RWPE2 (cell line): ENCODE measurements at regions not wholly inside any gene's neighbourhood (a gene's known extent, or its start where the extent isn't known, plus 50 kb on each side); places are given as distances from the start of the nearest gene placed in this dataset.

Source experiments
- ATAC-seq: fragments of 200-7000 bp; cut with Tn5 transposase; 3 replicates; pipeline ENCODE4 v1.9.1; 2021; ENCODE audit warnings: low read depth
- DNase-seq: peaks from one replicate; pipeline ENCODE4 v3.0.0-alpha.2; 2020; ENCODE audit warnings: low spot score
- H3K27ac ChIP-seq: fragments of 450-650 bp; 2 replicates; pipeline ENCODE4 v1.5.1; 2017; ENCODE audit warnings: mild to moderate bottlenecking; ENCODE audit not compliant: poor library complexity, severe bottlenecking
- H3K27me3 ChIP-seq: fragments of 250-450 bp; sonication (Bioruptor Pico); 2 replicates; pipeline ENCODE4 v1.5.1; 2021; ENCODE audit warnings: mild to moderate bottlenecking, moderate library complexity; ENCODE audit not compliant: insufficient read depth, poor library complexity, severe bottlenecking
- H3K36me3 ChIP-seq: fragments of 250-450 bp; sonication (Bioruptor Pico); 2 replicates; pipeline ENCODE4 v1.5.1; 2020; ENCODE audit warnings: low read depth, mild to moderate bottlenecking, moderate library complexity
- H3K4me1 ChIP-seq: fragments of 250-450 bp; sonication (Bioruptor Pico); 2 replicates; pipeline ENCODE4 v1.5.1; 2021; ENCODE audit warnings: mild to moderate bottlenecking, moderate library complexity; ENCODE audit not compliant: insufficient read depth, poor library complexity, severe bottlenecking
- H3K4me3 ChIP-seq: fragments of 250-450 bp; sonication (Bioruptor Pico); 2 replicates; pipeline ENCODE4 v1.5.1; 2021; ENCODE audit warnings: mild to moderate bottlenecking, moderate library complexity; ENCODE audit not compliant: severe bottlenecking
- H3K9me3 ChIP-seq: fragments of 250-450 bp; sonication (Bioruptor Pico); 2 replicates; pipeline ENCODE4 v1.5.1; 2021; ENCODE audit warnings: mild to moderate bottlenecking, moderate library complexity; ENCODE audit not compliant: severe bottlenecking
- CTCF ChIP-seq: fragments of 450-650 bp; IDR thresholded peaks from one replicate; pipeline ENCODE4 v1.5.1; 2017; ENCODE audit warnings: mild to moderate bottlenecking, moderate library complexity; ENCODE audit not compliant: poor library complexity, severe bottlenecking

- ATAC-seq = no peak
Measured at GRCh38 chr2:15784886-15785801, 155.2 kb upstream of the MYCN start.

GRCh38 chr2:15786003-15786654 is 154.2 kb upstream of the MYCN start:
- no peak for ATAC-seq
- H3K27me3 ChIP-seq = no peaks in the 10 kb centered on the region
- no peak overlapping the region for H3K4me3 ChIP-seq
- H3K36me3 ChIP-seq = no peaks in the 10 kb centered on the region
- DNase-seq = no peak
- H3K9me3 ChIP-seq = no peaks in the 10 kb centered on the region
- H3K27ac ChIP-seq = no peak overlapping the region
- H3K4me1 ChIP-seq = peaks cover 7% of the 10 kb centered on the region
- TF ChIP-seq CTCF = no peak

More at GRCh38 chr2:15784886-15785801, 155.2 kb upstream of the MYCN start:
- Histone ChIP-seq H3K36me3 (no peaks in the 10 kb centered on the region), H3K9me3 (no peaks in the 10 kb centered on the region), H3K4me1 (peaks cover 7% of the 10 kb centered on the region), H3K27ac (no peak overlapping the region), H3K27me3 (no peaks in the 10 kb centered on the region), H3K4me3 (no peak overlapping the region)
- DNase-seq = no peak
- TF ChIP-seq CTCF = no peak

GRCh38 chr2:15786901-15787300 is 153.4 kb upstream of the MYCN start:
- H3K27ac ChIP-seq = no peak overlapping the region
- no peak overlapping the region for H3K4me3 ChIP-seq
- DNase-seq (no peak), ATAC-seq (no peak)
- TF ChIP-seq CTCF = no peak
- H3K36me3 ChIP-seq = no peaks in the 10 kb centered on the region
- no peaks in the 10 kb centered on the region for H3K27me3 ChIP-seq
- H3K4me1 ChIP-seq = peaks cover 7% of the 10 kb centered on the region
- no peaks in the 10 kb centered on the region for H3K9me3 ChIP-seq

GRCh38 chr2:15787535-15788454 is 152.6 kb upstream of the MYCN start:
- no peak for DNase-seq
- no peak for ATAC-seq
- Histone ChIP-seq H3K27ac (no peak overlapping the region), H3K4me1 (no peaks in the 10 kb centered on the region), H3K4me3 (no peak overlapping the region), H3K27me3 (no peaks in the 10 kb centered on the region), H3K36me3 (no peaks in the 10 kb centered on the region), H3K9me3 (no peaks in the 10 kb centered on the region)
- no peak for TF ChIP-seq CTCF
